Peyer's patch (tissue), 4 donors: ENCODE measurements at regions not wholly inside any gene's neighbourhood (a gene's known extent, or its start where the extent isn't known, plus 50 kb on each side); places are given as distances from the start of the nearest gene placed in this dataset.

Experiments used
- POLR2A ChIP-seq, 2 donors: fragments of 450-650 bp; IDR thresholded peaks; one replicate each; pipeline ENCODE4 v1.5.1; 2017; ENCODE audit warnings: antibody characterized with exemption in 2 of 2, mild to moderate bottlenecking in 2 of 2, moderate library complexity in 2 of 2
- TF ChIP-seq, protein P1 (sequence below), 6 experiments: fragments of 450-650 bp in 4 of 6; fragments of 200-600 bp in 2 of 6; sonication (generic) in 1 of 6; IDR thresholded peaks; one replicate each; pipeline ENCODE4 v1.5.1; 2017 to 2019; ENCODE audit warnings: antibody characterized with exemption in 6 of 6, mild to moderate bottlenecking in 3 of 6, moderate library complexity in 1 of 6

DNA sequence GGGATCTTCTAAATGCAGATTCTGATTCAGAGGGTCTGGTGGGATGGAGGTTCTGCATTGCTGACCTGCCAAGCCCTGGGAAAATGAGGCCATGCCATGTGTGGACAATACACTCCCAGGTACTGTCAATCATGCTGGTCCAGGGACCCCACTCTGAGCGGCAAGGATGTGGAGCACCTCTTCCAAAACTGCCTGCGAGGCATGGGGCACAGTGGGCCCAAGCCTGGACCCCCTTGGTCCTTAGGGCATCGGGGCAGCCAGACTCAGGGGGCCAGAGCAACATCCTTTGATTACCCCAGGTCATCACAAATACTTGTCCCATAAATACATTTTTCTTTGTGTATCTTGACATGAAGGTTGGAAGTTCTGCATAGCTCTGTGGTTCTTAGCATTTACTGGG is 76.8 kb upstream of the NXT1 start:
- no peak for TF ChIP-seq POLR2A (IDR thresholded peaks at IDR 0.05)
- TF ChIP-seq, protein P1, sequence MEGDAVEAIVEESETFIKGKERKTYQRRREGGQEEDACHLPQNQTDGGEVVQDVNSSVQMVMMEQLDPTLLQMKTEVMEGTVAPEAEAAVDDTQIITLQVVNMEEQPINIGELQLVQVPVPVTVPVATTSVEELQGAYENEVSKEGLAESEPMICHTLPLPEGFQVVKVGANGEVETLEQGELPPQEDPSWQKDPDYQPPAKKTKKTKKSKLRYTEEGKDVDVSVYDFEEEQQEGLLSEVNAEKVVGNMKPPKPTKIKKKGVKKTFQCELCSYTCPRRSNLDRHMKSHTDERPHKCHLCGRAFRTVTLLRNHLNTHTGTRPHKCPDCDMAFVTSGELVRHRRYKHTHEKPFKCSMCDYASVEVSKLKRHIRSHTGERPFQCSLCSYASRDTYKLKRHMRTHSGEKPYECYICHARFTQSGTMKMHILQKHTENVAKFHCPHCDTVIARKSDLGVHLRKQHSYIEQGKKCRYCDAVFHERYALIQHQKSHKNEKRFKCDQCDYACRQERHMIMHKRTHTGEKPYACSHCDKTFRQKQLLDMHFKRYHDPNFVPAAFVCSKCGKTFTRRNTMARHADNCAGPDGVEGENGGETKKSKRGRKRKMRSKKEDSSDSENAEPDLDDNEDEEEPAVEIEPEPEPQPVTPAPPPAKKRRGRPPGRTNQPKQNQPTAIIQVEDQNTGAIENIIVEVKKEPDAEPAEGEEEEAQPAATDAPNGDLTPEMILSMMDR (IDR thresholded peaks at IDR 0.05) = no peak
